ENCODE measurements at regions not wholly inside any gene's neighbourhood (a gene's known extent, or its start where the extent isn't known, plus 50 kb on each side); places are given as distances from the start of the nearest gene placed in this dataset.

DNA sequence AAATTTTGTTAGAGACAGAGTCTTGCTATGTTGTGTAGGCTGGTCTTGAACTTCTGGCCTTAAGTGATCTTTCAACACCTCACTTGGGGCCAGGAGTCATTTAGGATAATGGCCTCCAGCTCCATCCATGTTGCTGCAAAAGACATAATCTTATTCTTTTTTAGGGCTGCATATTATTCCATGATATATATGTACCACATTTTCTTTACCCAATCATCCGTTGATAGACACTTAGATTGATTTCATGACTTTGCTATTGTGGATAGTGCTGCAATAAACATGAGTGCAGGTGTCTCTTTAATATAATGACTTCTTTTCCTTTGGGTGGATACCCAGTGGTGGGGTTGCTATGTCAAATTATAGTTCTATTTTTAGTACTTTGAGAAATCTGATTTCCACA, 140.9 kb upstream of the LCORL start:
- TF ChIP-seq, protein P1, sequence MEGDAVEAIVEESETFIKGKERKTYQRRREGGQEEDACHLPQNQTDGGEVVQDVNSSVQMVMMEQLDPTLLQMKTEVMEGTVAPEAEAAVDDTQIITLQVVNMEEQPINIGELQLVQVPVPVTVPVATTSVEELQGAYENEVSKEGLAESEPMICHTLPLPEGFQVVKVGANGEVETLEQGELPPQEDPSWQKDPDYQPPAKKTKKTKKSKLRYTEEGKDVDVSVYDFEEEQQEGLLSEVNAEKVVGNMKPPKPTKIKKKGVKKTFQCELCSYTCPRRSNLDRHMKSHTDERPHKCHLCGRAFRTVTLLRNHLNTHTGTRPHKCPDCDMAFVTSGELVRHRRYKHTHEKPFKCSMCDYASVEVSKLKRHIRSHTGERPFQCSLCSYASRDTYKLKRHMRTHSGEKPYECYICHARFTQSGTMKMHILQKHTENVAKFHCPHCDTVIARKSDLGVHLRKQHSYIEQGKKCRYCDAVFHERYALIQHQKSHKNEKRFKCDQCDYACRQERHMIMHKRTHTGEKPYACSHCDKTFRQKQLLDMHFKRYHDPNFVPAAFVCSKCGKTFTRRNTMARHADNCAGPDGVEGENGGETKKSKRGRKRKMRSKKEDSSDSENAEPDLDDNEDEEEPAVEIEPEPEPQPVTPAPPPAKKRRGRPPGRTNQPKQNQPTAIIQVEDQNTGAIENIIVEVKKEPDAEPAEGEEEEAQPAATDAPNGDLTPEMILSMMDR (IDR thresholded peaks at IDR 0.05; ENCODE audit: extremely low read depth in 1 of 2, insufficient read depth in 1 of 2, low read depth in 1 of 2, low read length in 2 of 2), result no peak
- no peak for TF ChIP-seq POLR2A (IDR thresholded peaks at IDR 0.05; ENCODE audit: low read depth, low read length)

Measured in endothelial cell of umbilical vein (primary cell).